NCI-H1417 treated with DMSO at 0.1 percent for 48 hours (cell line): ENCODE measurements at regions not wholly inside any gene's neighbourhood (a gene's known extent, or its start where the extent isn't known, plus 50 kb on each side); places are given as distances from the start of the nearest gene placed in this dataset.

ENCODE experiments used
- DNase-seq: peaks from one replicate; lab custom pipeline; 2025; lab: John Stamatoyannopoulos, UW

DNA sequence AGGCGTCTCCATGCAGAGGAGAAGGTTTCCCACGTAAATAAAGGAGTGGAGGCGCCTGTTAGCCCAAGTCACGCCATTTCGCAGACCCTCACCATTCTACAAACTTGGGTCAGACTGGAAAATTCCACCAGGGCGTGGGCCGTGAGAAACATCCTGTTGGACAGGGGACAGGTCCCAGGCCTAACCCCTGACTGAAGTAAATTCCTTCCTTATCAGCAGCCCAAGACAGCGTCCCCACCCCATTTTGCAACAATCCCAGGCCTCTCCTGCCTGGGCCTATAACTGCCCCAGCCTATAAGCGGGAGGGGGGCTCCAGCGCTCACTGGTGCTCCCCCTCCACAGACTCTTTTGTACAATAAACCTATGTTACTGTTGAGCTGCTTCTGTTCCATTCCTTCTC is 57.3 kb upstream of the CBLN2 start:
- no peak for DNase-seq
